ENCODE measurements at regions not wholly inside any gene's neighbourhood (a gene's known extent, or its start where the extent isn't known, plus 50 kb on each side); places are given as distances from the start of the nearest gene placed in this dataset.

- H3K27ac ChIP-seq = no peak overlapping the region
- TF ChIP-seq CTCF (conservative IDR thresholded peaks at IDR 0.05) (no peak), ZFX (IDR thresholded peaks at IDR 0.05) (no peak)
Observed at GRCh38 chr2:142484111-142484510, 353.3 kb upstream of the LRP1B start.

DNA sequence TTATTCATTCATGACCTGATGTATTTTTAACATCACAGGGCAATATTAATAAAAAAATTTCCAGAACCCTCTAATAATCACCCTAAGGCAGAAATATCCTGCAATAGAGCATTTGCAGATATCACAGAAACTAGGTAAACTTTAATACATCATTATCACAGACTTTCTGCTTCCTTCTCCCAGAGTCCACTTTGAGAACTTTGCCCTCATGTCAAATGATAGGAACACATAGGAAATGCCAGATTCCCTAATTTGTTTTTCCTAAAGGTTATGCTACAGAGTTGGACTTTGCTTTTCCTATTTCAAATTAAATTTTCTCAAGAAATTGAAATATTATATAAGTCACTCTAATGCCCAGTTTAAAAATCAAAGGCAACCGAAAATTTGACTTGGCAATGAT, 352.8 kb upstream of the LRP1B start:
- TF ChIP-seq ZFX (IDR thresholded peaks at IDR 0.05) (no peak), CTCF (conservative IDR thresholded peaks at IDR 0.05) (no peak)
- no peak overlapping the region for H3K27ac ChIP-seq

DNA sequence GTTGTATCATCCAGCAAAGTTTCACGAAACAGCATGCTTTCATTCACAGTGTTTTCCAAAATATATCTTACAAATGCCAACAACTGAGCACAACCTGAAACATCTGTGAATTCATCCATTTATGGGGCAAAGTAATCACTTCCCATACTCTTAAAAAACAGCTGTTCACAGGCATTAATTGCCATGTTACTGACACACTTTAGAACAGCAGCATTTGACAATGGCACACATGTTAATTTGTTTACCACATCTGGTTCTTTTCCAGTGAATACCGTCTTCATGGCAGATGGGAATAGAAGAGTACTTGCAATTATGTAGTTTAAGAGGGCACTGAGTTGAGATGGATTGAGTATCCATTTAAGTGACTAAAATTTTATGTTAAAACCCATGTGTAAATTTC, 347.4 kb upstream of the LRP1B start:
- H3K27ac ChIP-seq = no peak overlapping the region
- TF ChIP-seq ZFX (IDR thresholded peaks at IDR 0.05) (no peak), CTCF (conservative IDR thresholded peaks at IDR 0.05) (no peak)

DNA sequence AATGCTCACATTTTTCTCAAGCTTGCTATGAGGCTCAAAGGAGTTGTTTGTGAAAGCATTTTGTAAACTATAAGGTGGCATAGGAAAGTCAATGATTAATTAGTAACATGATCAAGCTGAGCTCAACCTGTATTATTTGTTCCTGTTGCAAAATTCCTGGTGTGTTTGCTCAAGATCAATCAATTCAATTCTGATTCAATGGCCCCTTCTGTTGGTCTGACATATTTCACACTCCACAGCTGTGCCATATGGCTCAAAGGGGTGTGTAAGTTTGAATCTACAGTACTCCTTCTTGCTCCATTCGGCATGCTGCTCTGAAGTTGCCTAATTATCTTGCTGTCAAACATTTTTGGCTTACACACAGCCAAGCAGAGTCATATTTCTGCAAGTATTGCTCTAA, 341.6 kb upstream of the LRP1B start:
- TF ChIP-seq CTCF (conservative IDR thresholded peaks at IDR 0.05) (no peak), ZFX (IDR thresholded peaks at IDR 0.05) (no peak)
- H3K27ac ChIP-seq = no peak overlapping the region

DNA sequence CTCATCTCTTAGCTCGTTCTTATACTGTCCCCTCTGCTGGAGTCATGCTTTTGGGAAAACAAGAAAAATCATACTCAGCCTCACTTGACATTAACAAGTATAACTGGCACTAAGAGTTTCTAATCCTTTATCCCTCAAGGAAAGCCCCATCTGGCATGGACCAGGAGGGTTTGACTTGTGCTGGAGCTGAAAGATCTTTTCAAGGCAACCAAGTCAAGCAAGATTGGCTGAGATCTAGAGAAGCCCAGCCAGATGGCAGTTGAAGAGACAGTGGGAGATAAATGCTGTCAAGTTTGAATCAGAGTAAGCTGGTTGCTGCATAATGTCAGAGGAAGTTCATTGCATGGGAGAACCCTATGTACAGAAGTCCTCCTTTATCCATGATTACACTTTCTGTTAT, 336.5 kb upstream of the LRP1B start:
- TF ChIP-seq ZFX (IDR thresholded peaks at IDR 0.05) = no peak
- TF ChIP-seq CTCF (conservative IDR thresholded peaks at IDR 0.05) = no peak
- H3K27ac ChIP-seq = no peak overlapping the region

GRCh38 chr2:142463047-142463446, 332.2 kb upstream of the LRP1B start:
- no peak overlapping the region for H3K27ac ChIP-seq
- TF ChIP-seq CTCF (conservative IDR thresholded peaks at IDR 0.05) (no peak), ZFX (IDR thresholded peaks at IDR 0.05) (no peak)

DNA sequence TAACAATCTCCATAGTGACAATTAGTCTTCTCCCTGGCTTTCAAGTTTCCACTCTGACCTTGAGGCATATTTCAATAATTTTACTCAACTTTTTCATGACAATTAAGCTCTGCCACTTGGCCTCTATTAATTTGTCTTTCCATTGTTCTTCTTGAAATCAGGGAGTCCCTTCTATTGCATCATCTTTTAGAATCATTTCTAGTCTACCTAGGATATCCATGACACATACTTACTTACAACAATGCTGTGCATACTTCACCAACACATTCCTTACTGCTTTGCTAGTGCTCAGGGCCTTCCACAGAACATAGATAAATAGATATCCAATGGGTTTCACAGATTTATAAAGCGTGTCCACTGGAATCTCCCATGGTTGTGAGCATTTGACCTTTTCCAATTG, 331.5 kb upstream of the LRP1B start:
- TF ChIP-seq CTCF (conservative IDR thresholded peaks at IDR 0.05) (no peak), ZFX (IDR thresholded peaks at IDR 0.05) (no peak)
- H3K27ac ChIP-seq = no peak overlapping the region

Data from C4-2B (cell line).